HG03520 (cell line): ENCODE measurements at regions not wholly inside any gene's neighbourhood (a gene's known extent, or its start where the extent isn't known, plus 50 kb on each side); places are given as distances from the start of the nearest gene placed in this dataset.

Experiments used
- ATAC-seq: cut with Tn5 transposase; IDR thresholded peaks from one replicate; pipeline ENCODE4 v1.9.1; 2021; ENCODE audit warnings: mild to moderate bottlenecking, moderate library complexity; ENCODE audit not compliant: unreplicated experiment

- no peak for ATAC-seq
Measured at GRCh38 chr5:61621202-61621650, 289.2 kb downstream of the ZSWIM6 start.

- no peak for ATAC-seq
Measured at GRCh38 chr5:61622156-61622555, 290.1 kb downstream of the ZSWIM6 start.

GRCh38 chr5:61623401-61624069 lies 291.5 kb downstream of the ZSWIM6 start:
- ATAC-seq = no peak

- no peak for ATAC-seq
Measured at GRCh38 chr5:61624553-61625136, 292.6 kb downstream of the ZSWIM6 start.

GRCh38 chr5:61625137-61625561 lies 293.1 kb downstream of the ZSWIM6 start:
- ATAC-seq = no peak

GRCh38 chr5:61625681-61626621 lies 293.9 kb downstream of the ZSWIM6 start:
- peak; percentile 47 for ATAC-seq

- ATAC-seq = no peak
Measured at GRCh38 chr5:61626639-61627282, 294.7 kb downstream of the ZSWIM6 start.

- ATAC-seq = no peak
Measured at GRCh38 chr5:61627531-61627930, 295.5 kb downstream of the ZSWIM6 start.

- no peak for ATAC-seq
Measured at GRCh38 chr5:61630908-61631307, 298.9 kb downstream of the ZSWIM6 start.

GRCh38 chr5:61631438-61631941 lies 299.4 kb downstream of the ZSWIM6 start:
- ATAC-seq = no peak

GRCh38 chr5:61632064-61632463 lies 300.0 kb downstream of the ZSWIM6 start:
- ATAC-seq = no peak

- no peak for ATAC-seq
Measured at GRCh38 chr5:61635271-61635670, 303.2 kb downstream of the ZSWIM6 start.

- ATAC-seq = no peak
Measured at GRCh38 chr5:61637566-61637965, 305.5 kb downstream of the ZSWIM6 start.

GRCh38 chr5:61638476-61638875 lies 306.4 kb downstream of the ZSWIM6 start:
- ATAC-seq = no peak

GRCh38 chr5:61640179-61641021 lies 308.3 kb downstream of the ZSWIM6 start:
- no peak for ATAC-seq

GRCh38 chr5:61641748-61642565 lies 309.9 kb downstream of the ZSWIM6 start:
- ATAC-seq = no peak

- ATAC-seq = no peak
Measured at GRCh38 chr5:61647672-61648071, 315.6 kb downstream of the ZSWIM6 start.

- ATAC-seq = no peak
Measured at GRCh38 chr5:61649231-61649630, 317.2 kb downstream of the ZSWIM6 start.

GRCh38 chr5:61649971-61650370 lies 317.9 kb downstream of the ZSWIM6 start:
- ATAC-seq = no peak
